GM21381 (cell line): ENCODE measurements at regions not wholly inside any gene's neighbourhood (a gene's known extent, or its start where the extent isn't known, plus 50 kb on each side); places are given as distances from the start of the nearest gene placed in this dataset.

ENCODE experiments used
- ATAC-seq: cut with Tn5 transposase; IDR thresholded peaks from one replicate; pipeline ENCODE4 v1.9.1; 2021; ENCODE audit warnings: mild to moderate bottlenecking, moderate library complexity; ENCODE audit not compliant: unreplicated experiment

DNA sequence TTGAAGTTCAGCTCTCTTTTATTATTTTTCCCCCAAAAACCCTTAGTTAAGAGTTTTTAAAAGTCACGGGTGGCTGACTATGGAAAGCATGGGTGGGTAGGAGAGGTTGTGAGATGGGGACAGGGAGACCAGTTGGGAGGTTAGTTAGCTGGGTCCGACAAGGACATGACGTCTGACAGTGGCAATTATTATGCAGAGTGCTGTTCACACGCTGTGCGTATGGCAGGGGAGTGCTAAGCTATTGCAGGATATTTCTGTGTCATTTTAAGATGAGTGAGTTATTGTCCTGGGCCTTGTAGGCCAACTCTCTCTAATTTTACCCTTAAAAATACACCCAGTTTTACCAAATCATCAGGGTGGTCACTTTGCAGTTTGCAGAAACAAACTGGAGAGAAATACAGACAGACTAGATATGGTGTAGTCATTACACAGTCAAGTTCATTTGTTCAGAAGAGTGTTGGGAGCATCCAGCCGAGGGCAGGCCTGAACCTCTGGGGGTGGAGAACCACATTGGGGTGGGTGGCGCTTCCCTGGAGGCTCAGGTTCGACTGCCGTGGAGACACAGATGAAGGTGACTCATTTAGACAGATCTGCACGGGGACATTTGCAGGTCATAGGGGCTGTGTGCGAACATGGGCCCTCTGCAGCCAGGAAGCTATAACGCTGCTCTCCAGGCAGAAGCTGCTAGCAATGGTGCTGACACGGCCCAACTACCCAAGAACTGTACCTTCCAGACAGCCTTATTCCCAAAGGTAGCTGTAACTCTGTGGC lies 307.6 kb downstream of the QKI start:
- no peak for ATAC-seq

DNA sequence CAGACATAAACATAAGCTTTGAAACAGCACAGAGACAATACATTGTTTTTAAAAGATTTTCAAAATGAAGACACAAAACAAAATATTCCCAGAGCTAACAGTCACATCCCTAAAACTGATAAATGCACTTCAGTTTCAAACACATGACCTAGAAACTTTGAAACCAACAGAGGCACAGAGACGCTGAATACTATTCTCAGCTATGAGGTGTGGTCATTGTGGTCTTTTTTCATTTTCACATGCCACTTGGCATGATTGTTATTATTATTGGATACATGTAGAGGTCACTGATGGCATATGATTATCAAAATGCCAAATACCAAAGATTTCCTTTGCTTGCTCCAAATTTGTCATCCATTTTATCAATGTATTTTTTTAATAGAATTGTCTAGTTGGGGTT lies 306.9 kb downstream of the QKI start:
- peak; percentile 43 for ATAC-seq

DNA sequence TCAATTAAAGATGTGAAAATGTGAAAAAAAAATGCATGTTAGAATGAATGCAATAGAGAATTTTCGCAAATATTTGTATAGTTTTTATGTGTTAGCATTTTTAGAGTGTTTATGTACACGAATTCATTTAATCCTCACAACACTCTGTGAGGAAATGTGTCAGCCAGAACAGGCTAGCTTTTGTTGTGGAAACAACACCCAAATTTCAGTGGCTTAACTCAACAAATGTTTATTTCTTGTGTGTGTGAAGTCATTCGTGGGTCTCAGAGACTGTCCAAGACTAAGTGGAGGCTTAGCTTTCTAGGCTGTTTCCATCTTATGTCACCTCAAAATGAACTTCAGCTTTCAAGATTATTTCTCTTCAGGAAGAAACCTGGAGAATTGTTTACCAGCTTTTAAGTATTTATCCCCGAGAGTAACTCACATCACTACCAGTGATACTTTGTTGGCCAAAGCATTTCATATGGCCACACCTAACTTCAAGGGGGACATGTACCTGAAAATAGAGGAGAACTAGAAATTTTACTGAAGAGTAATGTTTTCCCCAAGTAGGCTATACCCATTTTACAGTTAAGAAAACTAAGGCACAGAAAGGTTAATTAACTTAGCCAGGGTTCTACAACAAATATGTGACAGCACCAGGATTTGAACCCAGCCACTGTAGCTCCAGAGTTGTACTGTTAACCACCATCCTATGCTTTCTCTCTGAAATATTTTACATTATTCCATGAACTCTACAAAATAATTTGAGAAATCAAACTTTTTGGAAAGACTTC lies 306.1 kb downstream of the QKI start:
- ATAC-seq, result no peak

DNA sequence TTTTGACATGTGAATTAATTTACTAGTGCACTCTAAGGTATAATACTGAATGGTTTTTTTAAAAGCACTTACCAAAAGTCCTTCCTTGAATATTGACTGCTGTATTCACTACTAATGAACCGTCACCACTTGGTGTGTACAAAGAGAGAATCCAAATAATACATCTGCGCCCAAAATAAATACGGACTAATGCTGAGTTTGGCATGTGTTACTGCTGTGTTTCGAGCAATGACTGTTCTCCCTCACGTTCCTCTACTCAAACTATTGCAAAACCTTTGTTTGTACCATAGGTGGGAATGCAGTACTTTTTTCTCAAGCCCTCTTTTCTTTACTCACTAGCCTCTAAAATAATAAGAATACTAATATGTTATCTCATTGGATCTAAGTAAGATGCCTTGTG lies 305.5 kb downstream of the QKI start:
- no peak for ATAC-seq

DNA sequence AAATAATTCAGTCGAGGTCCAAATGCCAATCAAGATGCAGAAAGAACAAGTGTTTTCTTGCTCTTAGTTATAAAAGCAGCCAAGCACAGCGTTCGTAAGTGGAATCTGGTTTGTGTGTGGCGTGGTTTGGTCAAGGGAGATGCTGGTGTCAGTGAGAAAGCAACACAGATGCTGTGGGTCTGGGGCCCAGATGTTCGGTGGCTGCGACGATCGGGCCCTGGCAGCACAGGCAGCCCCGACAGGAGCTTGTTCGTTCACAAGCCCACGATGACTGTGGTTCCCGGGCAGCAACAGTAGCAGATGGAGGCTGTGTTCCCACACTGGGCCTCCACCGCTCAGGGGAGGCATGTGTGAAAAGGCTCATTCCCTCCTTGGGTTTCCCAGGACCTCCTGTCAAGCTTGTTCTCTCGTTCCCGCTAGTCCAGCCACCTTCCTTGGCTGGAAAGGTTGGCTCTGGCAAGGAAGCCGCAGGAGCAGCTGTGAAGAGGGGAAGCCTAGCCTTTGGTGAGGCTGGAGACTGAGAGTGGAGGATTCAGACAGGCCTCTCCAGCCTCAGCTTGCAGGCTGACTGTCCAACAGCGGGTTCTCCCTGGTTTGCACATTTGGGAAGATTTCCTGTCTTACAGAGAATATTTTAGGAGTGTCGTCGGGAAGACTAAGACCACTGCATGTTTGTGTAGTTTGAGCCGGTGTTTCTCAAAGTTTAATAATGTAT lies 304.7 kb downstream of the QKI start:
- no peak for ATAC-seq

DNA sequence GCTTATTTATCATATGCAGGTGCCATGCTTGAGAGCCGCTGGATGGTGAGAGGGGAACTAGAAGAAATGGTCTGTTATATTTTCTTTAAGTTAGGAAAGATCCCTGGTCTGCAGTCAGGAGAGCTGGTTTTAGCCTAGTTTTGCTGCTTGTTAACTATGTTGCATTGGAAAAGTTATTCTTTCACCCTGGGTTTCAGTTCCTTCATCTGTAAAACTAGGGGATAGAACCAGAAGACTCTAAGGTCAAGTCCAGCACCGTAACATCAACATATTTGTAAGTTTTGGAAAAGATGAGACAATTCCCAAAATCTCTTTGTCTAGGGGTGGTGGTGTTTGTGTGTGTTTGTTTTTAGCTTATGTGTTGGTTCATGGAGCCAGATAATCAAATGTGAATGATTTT lies 304.0 kb downstream of the QKI start:
- no peak for ATAC-seq

DNA sequence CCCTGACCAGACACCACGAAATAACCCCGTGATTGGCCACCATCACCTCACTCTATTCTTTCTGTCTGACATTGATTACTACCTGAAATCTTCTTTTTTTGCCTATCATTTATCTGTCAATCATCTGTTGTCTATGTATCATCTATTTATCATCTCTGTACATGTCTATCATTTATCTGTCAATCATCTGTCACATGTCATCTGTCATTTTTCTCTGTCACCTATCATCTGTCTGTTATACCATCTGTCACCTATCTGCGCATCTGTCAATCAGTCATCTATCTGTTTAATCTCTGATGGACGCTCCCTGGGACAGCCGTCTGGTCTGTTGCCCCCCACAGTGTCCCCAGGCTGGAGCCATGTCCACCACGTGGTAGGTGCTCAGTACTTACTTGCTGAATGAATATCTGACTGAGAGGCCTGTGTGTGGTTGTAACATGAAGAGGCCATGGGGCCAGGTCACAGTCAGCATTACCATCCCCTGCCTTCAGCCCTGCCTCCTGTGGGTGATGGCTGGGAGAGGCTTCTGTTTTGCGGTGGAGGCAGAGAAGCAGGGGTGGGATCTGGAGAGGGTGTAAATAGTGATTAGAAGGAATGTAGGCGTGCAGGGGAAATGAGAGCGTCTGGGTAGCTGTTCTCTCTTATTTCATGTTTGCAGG lies 302.7 kb downstream of the QKI start:
- no peak for ATAC-seq

DNA sequence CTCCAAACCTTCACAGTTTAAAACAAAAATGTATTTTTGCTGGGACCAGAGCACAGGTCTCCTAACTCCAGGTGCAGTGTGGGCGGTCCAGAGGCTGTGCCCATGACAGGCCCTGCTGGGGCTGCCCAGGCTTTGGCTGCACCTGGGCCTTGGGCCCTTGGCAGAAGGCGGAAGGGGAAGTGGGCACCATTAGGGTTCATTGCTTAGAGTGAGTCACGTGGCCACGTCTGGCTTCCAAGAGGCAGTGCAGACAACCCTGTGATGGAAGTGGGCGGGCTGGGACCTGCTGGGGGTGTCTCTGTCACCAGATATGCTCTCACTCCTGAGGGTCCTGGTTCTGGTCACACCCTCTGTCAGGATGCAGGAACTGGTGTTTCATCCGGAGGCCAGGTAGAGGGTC lies 302.2 kb downstream of the QKI start:
- no peak for ATAC-seq

DNA sequence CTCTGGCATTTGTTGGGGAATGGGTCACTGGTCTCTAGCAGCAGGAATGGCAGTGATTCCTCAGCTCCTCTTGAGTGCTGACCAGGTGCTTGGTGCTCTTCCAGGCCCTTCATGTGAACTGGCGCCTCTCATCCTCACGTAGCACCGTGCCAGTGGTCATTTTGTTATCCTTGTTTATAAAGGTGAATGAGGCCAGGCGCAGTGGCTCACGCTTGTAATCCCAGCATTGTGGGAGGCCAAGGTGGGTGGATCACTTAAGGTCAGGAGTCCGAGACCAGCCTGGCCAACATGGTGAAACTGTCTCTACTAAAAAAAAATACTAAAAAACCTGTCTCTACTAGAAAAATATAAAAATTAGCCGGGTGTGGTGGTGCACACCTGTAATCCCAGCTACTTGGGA lies 301.3 kb downstream of the QKI start:
- no peak for ATAC-seq

DNA sequence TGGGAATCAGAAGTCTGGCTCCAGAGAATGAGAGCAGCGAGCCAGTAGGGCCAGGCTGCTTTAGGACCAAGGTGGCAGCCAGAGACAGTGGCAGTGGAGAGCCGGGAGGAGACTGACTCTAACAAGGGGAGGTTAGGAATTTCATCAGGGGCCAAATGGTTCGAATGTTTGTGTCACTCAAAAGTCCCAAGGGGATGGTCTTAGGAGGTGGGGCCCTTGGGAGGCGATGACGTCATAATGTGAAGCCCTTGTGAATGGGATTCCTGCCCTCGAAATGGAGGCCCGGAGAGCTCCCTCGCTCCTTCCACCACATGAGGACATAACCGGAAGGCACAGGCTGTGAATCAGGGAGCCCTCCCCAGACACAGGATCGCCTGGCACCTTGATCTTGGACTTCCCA lies 299.7 kb downstream of the QKI start:
- ATAC-seq, result no peak

DNA sequence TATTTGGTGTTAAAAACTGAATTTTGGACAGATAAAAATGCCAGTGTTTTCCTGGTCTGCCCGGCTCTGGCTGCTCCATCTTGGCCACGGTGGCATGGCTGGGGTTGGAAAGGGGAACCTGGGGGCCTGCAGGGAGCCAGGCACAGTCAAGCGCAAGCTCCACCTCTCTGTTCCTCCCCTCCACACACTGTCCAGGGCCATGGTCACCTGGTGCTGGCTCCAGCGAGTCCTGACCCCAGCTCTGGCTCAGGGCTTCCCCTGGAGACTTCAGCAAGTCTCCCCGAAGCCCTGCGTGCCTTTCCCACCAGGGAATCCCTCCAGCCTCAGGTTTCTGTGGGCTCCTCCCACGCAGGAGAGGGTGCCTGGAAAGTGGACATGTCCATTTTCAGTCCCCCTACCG lies 298.5 kb downstream of the QKI start:
- no peak for ATAC-seq

DNA sequence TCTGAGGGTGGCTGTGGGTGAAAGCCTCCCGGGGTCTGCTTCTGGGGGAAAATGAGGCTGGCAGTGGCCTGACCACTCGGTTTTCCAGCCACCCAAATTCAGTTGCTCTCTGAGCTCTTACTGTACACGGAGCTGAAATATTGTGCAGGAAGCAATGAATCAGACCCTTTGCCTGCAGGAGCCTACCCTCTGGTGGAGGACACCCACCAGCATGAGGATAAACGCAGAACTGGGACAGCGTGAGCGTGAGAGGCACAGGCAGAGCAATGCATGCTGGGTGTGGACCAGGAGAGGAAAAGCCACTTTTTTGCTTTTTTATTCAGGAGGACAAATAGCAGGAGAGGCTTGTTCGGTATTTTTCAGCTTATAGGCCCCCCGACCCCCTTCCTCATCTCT lies 298.0 kb downstream of the QKI start:
- ATAC-seq, result no peak

DNA sequence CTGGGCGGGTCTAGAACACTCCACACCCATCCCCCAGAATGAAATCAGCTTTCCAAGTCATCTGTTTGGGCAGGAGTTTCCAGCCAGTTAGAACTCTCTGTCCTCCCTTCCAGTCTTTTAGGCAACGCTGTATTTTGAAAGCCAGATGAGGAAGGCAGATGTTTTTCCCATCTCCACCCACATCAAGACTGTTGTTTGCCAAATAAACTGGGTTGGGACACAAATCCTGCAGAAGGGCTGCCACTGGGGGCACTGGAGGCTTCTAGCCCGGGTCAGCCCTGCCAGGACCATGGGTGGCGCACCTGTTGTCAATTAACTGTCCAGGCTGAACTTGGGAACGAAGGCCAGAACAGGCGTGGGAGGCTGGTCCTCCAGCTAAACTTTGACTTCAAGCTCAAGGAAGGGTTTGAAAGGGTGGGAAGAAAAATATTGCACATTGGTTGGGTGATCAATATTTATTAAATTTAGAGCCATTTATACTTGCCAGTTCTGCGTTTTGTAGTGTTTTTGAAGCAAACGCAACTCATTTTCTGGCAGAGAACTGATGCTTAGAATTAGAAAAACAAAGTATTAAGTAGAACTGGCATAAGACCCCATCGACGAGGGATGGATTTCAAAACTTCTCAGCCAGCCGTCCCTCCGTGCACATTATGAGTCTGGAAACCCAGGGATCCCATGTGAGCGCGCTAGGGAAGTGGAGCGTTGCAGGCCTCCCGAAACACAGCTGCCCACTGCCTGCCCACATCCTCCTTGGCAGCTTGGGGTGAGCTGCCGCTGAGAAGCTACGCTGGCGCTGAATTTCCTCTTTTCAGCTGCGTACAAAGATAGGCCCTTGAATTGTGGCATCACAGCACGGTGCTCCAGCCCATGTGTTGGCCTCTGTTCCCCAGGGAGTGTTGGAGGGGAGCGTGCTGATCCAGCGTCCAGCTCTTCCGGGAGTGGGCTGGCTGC lies 297.4 kb downstream of the QKI start:
- ATAC-seq, result peak; percentile 35

DNA sequence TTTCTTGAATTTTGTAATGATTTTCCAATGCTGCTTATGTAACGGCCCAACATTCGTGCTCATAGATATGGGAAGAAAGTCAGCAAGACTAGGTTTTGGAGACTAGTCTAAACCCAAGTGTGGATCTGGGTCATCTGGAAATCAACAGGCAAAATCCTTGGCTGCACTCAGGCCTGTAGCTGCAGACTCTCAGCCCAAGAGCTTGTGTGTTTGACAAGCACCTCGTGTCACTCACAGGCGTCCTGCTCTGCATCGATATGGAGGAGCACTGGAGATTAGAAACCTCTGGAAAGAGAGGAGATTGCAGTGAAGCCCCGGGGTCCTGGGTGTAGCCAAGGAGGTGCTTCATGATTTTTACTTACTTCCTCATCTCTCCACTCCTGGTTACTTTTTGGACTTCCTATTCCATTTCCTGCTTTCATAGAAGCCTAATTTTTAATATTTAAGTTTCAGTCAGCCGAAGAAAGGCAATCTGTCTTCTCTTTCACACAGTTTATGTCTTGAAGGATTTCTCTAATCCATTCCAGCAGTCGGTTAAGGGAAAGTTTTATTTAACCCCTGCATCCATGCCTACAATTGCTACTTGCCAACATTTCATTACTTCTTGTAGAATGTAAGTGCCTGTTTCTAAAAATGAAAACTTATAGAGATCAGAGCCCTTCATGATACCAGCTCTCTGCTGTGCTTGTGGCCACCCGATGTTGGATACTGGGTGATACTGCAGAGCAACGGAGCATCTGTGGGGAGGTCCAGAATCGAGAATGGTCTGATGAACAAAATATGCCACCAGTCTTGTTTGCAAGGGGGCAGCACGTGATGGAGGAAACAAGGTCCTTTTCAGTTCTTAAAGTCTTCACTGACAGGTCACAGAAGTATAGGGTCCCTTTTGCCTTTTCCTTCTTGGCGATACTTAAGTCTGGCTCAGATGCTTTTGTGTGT lies 296.3 kb downstream of the QKI start:
- ATAC-seq, result no peak

DNA sequence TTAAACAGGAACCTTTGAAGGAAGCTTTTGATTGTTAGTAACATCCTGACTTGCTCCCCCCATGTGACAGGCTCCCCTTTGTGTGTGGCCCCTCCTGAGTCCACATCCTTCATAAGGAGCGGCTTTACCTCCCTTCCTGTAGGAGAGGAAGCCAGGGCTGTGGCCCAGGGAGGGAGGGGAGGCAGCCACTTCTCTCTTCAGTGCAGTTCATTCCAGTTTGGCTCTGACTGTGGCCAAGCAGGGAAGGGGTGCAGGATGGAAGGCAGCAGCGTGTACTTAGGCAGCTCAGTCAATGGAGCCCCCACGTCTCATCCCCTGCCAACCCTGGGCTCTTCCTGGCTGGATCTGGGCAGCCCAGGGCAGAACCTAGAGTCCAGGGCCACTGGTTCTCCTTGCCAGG lies 295.2 kb downstream of the QKI start:
- no peak for ATAC-seq

DNA sequence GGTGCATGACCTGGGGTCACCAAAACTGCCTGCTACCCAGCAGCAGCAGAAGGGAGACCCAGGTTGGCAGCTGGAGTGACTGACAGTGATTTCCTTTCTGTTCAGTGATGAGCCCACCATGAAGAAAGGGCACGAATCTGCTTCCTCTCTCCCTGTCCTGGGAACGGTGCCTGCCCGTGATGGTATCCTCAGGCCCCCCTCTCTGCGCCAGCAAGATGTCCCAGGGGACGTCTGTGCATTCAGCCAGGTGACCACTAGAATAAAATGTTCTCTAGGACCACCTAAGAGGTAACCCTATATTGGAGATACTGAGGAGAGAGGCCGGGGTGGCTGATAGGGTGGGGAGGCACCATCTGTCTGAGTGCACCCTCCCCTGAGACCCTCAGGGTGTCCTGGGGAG lies 294.7 kb downstream of the QKI start:
- ATAC-seq, result no peak

DNA sequence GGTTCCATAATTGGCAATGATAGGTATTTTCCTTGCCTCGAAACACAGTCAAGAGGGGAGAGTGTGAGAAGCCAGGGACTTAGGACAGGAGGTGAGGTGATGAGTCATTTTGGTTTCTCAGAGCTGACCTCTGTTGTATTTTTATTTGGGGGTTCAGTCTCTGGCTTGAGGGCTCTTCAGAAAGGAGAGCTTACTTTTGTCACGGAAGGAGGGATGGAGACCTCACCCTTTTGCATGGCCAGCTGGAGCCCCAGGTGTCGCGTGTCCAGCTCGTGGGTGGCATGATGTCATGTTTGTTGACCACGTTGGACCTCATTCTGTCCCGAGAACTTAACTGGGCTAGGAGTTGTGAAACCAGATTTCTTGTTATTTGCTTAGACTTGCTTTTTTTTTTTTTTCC lies 293.9 kb downstream of the QKI start:
- ATAC-seq, result peak; percentile 54

DNA sequence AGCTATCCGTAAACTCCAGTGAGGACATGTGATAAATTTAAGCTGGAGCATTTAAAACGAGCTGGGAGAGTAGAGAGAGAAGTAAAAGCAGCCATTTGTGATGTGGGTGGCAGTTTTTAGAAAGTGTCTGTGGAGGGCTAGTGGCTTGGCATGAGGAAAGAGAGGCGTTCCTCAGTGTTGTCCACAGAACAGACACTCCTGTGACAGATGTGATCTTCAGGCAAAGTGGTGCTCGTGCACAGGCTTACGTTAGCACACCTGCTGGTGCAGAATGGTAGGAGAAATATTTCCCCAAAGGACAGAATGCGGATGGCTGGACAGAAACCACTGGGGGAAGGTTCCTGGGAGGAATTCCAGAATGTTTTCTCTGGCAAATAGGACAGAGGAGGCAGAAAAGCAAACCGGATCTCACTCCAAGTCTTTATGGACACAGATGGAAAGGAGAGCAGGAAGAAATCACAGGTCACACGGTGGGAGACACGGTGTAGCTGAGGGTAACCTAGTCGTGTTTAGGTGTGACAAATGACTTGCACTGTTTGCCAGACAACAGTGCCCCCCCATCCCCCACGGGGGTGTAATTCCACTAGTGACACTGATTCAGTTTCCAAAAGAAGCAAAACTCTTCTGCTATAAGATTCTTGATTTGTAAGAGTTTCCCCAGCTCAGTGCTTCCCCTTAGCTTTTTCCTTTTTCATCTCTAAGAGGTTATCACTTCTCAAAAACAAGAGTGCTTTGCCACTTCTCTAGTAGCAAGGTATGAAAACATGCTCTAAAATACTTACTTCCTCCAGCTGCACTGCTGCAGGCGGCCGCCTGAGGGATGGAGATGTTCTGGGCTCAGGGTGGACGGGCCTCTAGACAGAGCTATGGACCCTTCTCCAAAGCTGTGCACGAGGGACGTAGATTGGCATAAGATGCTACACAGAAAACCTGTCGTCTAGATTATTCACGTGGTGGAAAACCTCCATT lies 293.2 kb downstream of the QKI start:
- ATAC-seq, result peak; percentile 49
